Stimulated activated CD4-positive, alpha-beta T cell treated with anti-CD3 and anti-CD28 coated beads, Interleukin-2, amount 100 ng/mL, for 4 hours (primary cell): ENCODE measurements at regions not wholly inside any gene's neighbourhood (a gene's known extent, or its start where the extent isn't known, plus 50 kb on each side); places are given as distances from the start of the nearest gene placed in this dataset.

Experiments
- DNase-seq: peaks from one replicate; pipeline ENCODE4 v3.0.0-alpha.2; 2020; ENCODE audit warnings: low read depth

GRCh38 chr16:51579652-51580360, 428.7 kb upstream of the SALL1 start:
- DNase-seq: no peak

GRCh38 chr16:51577621-51578303, 426.7 kb upstream of the SALL1 start:
- no peak for DNase-seq

- no peak for DNase-seq
These were observed 425.6 kb upstream of the SALL1 start for GRCh38 chr16:51576498-51577195.

GRCh38 chr16:51573191-51573590, 422.1 kb upstream of the SALL1 start:
- no peak for DNase-seq

- no peak for DNase-seq
These were observed 418.3 kb upstream of the SALL1 start for GRCh38 chr16:51569203-51569931.

GRCh38 chr16:51567911-51568310, 416.8 kb upstream of the SALL1 start:
- no peak for DNase-seq

GRCh38 chr16:51565184-51565583, 414.1 kb upstream of the SALL1 start:
- no peak for DNase-seq

- DNase-seq: no peak
These were observed 411.8 kb upstream of the SALL1 start for GRCh38 chr16:51562891-51563290.

- DNase-seq: no peak
These were observed 408.8 kb upstream of the SALL1 start for GRCh38 chr16:51559901-51560300.

- DNase-seq: no peak
These were observed 406.6 kb upstream of the SALL1 start for GRCh38 chr16:51557670-51558069.

- no peak for DNase-seq
These were observed 405.7 kb upstream of the SALL1 start for GRCh38 chr16:51556694-51557340.

GRCh38 chr16:51553910-51554309, 402.8 kb upstream of the SALL1 start:
- DNase-seq: no peak

GRCh38 chr16:51553314-51553713, 402.2 kb upstream of the SALL1 start:
- no peak for DNase-seq

GRCh38 chr16:51550800-51551347, 399.8 kb upstream of the SALL1 start:
- no peak for DNase-seq

- DNase-seq: no peak
These were observed 398.8 kb upstream of the SALL1 start for GRCh38 chr16:51549836-51550235.

- no peak for DNase-seq
These were observed 394.9 kb upstream of the SALL1 start for GRCh38 chr16:51545951-51546350.

GRCh38 chr16:51544851-51545467, 393.9 kb upstream of the SALL1 start:
- no peak for DNase-seq

GRCh38 chr16:51543971-51544370, 392.9 kb upstream of the SALL1 start:
- DNase-seq: no peak

GRCh38 chr16:51542981-51543815, 392.1 kb upstream of the SALL1 start:
- no peak for DNase-seq

GRCh38 chr16:51540259-51540658, 389.2 kb upstream of the SALL1 start:
- DNase-seq: no peak
